IMR-90 (cell line): ENCODE measurements at regions not wholly inside any gene's neighbourhood (a gene's known extent, or its start where the extent isn't known, plus 50 kb on each side); places are given as distances from the start of the nearest gene placed in this dataset.

ENCODE experiments used
- CEBPB ChIP-seq: IDR thresholded peaks from 2 replicates; pipeline ENCODE4 v1.6.1; 2012; ENCODE audit warnings: low read depth, low read length, improper control_type of control experiment
- CTCF ChIP-seq: conservative IDR thresholded peaks from 2 replicates; pipeline ENCODE4 v1.5.1; 2012; ENCODE audit warnings: mild to moderate bottlenecking, low read depth, low read length, improper control_type of control experiment
- MAFK ChIP-seq: IDR thresholded peaks from 2 replicates; pipeline ENCODE4 v1.6.1; 2012; ENCODE audit warnings: low read depth, low read length, improper control_type of control experiment
- MAZ ChIP-seq: IDR thresholded peaks from 2 replicates; pipeline ENCODE4 v1.6.1; 2012; ENCODE audit warnings: low read depth, mild to moderate bottlenecking, low read length, improper control_type of control experiment, moderate library complexity, borderline replicate concordance
- POLR2A ChIP-seq: IDR thresholded peaks from 2 replicates; pipeline ENCODE4 v1.6.1; 2012; ENCODE audit warnings: mild to moderate bottlenecking, low read depth, low read length
- USF2 ChIP-seq: fragments of 150-350 bp; IDR thresholded peaks from 2 replicates; pipeline ENCODE4 v1.6.1; 2017; ENCODE audit warnings: mild to moderate bottlenecking, antibody characterized with exemption, low read length, low read depth

DNA sequence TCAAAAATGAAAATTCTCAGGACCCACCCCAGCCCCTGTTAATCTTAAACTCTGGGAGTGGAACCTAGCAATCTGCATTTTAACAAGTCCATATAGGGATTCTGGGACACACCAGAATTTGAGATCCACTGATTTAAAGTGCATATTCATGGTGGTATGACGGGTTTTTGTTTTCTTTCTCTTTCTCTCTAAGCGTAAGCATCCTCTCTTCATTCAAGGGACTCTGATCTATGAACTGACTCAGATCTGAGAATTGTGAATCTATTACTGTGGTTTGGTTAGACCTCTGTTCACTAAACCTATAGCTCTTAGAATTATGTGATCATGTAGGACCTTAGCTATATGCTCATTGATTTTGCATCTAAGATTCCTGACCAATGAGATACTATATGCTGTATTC is 565.2 kb downstream of the CCDC171 start:
- TF ChIP-seq MAFK, result no peak
- no peak for TF ChIP-seq POLR2A
- no peak for TF ChIP-seq CEBPB
- no peak for TF ChIP-seq USF2
- TF ChIP-seq CTCF, result no peak
- no peak for TF ChIP-seq MAZ
